ENCODE measurements at regions not wholly inside any gene's neighbourhood (a gene's known extent, or its start where the extent isn't known, plus 50 kb on each side); places are given as distances from the start of the nearest gene placed in this dataset.
"Not testable (repeated sequence)": the region's sequence is repeated elsewhere in the genome, so short reads cannot be mapped to it uniquely, and the experiment has no call there.

- no peak overlapping the region for H3K4me3 ChIP-seq
- no peaks in the 10 kb centered on the region for H3K27me3 ChIP-seq
- H3K4me2 ChIP-seq = no peak overlapping the region
- H3K9me3 ChIP-seq (replicated peaks in 1 of 11) = no peaks in the 10 kb centered on the region
- TF ChIP-seq Cebpa-rat (IDR thresholded peaks at IDR 0.05) = no peak
- no peaks in the 10 kb centered on the region for H3K4me1 ChIP-seq
- H3K36me3 ChIP-seq = no peaks in the 10 kb centered on the region
- no peak overlapping the region for H3K27ac ChIP-seq
- no peaks in the 10 kb centered on the region for H4K20me1 ChIP-seq
- no peak overlapping the region for H3K9ac ChIP-seq
Measured at GRCh38 chr5:12183003-12183402, 278.8 kb upstream of the CTNND2 start.

GRCh38 chr5:12177851-12178250 is 273.6 kb upstream of the CTNND2 start:
- Histone ChIP-seq H3K4me2 (no peak overlapping the region), H3K9me3 (replicated peaks in 1 of 11) (peaks cover 0 to 8% (median 0%) of the 10 kb centered on the region in 11 experiments; a peak in 4 of 22 replicates), H3K27ac (no peak overlapping the region), H3K36me3 (no peaks in the 10 kb centered on the region), H3K4me1 (no peaks in the 10 kb centered on the region), H4K20me1 (no peaks in the 10 kb centered on the region), H3K9ac (no peak overlapping the region), H3K27me3 (no peaks in the 10 kb centered on the region), H3K4me3 (no peak overlapping the region)
- no peak for TF ChIP-seq Cebpa-rat (IDR thresholded peaks at IDR 0.05)

- no peak overlapping the region for H3K4me3 ChIP-seq
- no peaks in the 10 kb centered on the region for H3K36me3 ChIP-seq
- H3K9me3 ChIP-seq (replicated peaks in 1 of 11) = peaks cover 0 to 14% (median 0%) of the 10 kb centered on the region in 11 experiments; a peak in 4 of 22 replicates
- no peak overlapping the region for H3K27ac ChIP-seq
- no peaks in the 10 kb centered on the region for H3K4me1 ChIP-seq
- no peaks in the 10 kb centered on the region for H4K20me1 ChIP-seq
- no peak for TF ChIP-seq Cebpa-rat (IDR thresholded peaks at IDR 0.05)
- no peak overlapping the region for H3K9ac ChIP-seq
- no peak overlapping the region for H3K4me2 ChIP-seq
- H3K27me3 ChIP-seq = no peaks in the 10 kb centered on the region
Measured at GRCh38 chr5:12177225-12177624, 273.0 kb upstream of the CTNND2 start.

- H3K9ac ChIP-seq = no peak overlapping the region
- peaks cover 0 to 14% (median 0%) of the 10 kb centered on the region in 11 experiments; a peak in 4 of 22 replicates for H3K9me3 ChIP-seq (replicated peaks in 1 of 11)
- H3K4me2 ChIP-seq = no peak overlapping the region
- H4K20me1 ChIP-seq = no peaks in the 10 kb centered on the region
- no peaks in the 10 kb centered on the region for H3K4me1 ChIP-seq
- no peaks in the 10 kb centered on the region for H3K27me3 ChIP-seq
- H3K4me3 ChIP-seq = no peak overlapping the region
- no peaks in the 10 kb centered on the region for H3K36me3 ChIP-seq
- TF ChIP-seq Cebpa-rat (IDR thresholded peaks at IDR 0.05) = no peak
- no peak overlapping the region for H3K27ac ChIP-seq
Measured at GRCh38 chr5:12175914-12176585, 271.8 kb upstream of the CTNND2 start.

GRCh38 chr5:12174734-12175133 is 270.5 kb upstream of the CTNND2 start:
- TF ChIP-seq Cebpa-rat (IDR thresholded peaks at IDR 0.05) = no peak
- Histone ChIP-seq H3K4me3 (no peak overlapping the region), H3K4me2 (no peak overlapping the region), H3K36me3 (no peaks in the 10 kb centered on the region), H3K9me3 (replicated peaks in 1 of 11) (peaks cover 0 to 14% (median 0%) of the 10 kb centered on the region in 11 experiments; a peak in 4 of 22 replicates), H4K20me1 (no peaks in the 10 kb centered on the region), H3K27ac (no peak overlapping the region), H3K4me1 (no peaks in the 10 kb centered on the region), H3K9ac (no peak overlapping the region), H3K27me3 (no peaks in the 10 kb centered on the region)

GRCh38 chr5:12169536-12169935 is 265.3 kb upstream of the CTNND2 start:
- TF ChIP-seq Cebpa-rat (IDR thresholded peaks at IDR 0.05) = no peak
- no peak overlapping the region for H3K27ac ChIP-seq
- H3K27me3 ChIP-seq = no peaks in the 10 kb centered on the region
- H3K4me2 ChIP-seq = no peak overlapping the region
- H3K9me3 ChIP-seq (replicated peaks in 1 of 11) = peaks cover 0 to 14% (median 0%) of the 10 kb centered on the region in 11 experiments; a peak in 4 of 22 replicates
- no peak overlapping the region for H3K4me3 ChIP-seq
- H4K20me1 ChIP-seq = no peaks in the 10 kb centered on the region
- no peaks in the 10 kb centered on the region for H3K4me1 ChIP-seq
- H3K9ac ChIP-seq = no peak overlapping the region
- H3K36me3 ChIP-seq = no peaks in the 10 kb centered on the region

GRCh38 chr5:12162863-12163262 is 258.6 kb upstream of the CTNND2 start:
- H3K27ac ChIP-seq = no peak overlapping the region
- H3K4me1 ChIP-seq = no peaks in the 10 kb centered on the region
- H3K36me3 ChIP-seq = no peaks in the 10 kb centered on the region
- H3K4me3 ChIP-seq = no peak overlapping the region
- H4K20me1 ChIP-seq = no peaks in the 10 kb centered on the region
- H3K4me2 ChIP-seq = no peak overlapping the region
- peaks cover 0 to 7% (median 0%) of the 10 kb centered on the region in 11 experiments; a peak in 2 of 22 replicates for H3K9me3 ChIP-seq (replicated peaks in 1 of 11)
- H3K9ac ChIP-seq = no peak overlapping the region
- TF ChIP-seq Cebpa-rat (IDR thresholded peaks at IDR 0.05) = no peak
- no peaks in the 10 kb centered on the region for H3K27me3 ChIP-seq

GRCh38 chr5:12147513-12147912 is 243.3 kb upstream of the CTNND2 start:
- Histone ChIP-seq H3K36me3 (no peaks in the 10 kb centered on the region), H3K9me3 (replicated peaks in 1 of 11) (no peaks in the 10 kb centered on the region; a peak in 1 of 22 replicates), H3K27me3 (no peaks in the 10 kb centered on the region), H3K4me2 (no peak overlapping the region), H3K27ac (no peak overlapping the region), H3K4me1 (no peaks in the 10 kb centered on the region), H4K20me1 (no peaks in the 10 kb centered on the region), H3K4me3 (no peak overlapping the region), H3K9ac (no peak overlapping the region)
- TF ChIP-seq Cebpa-rat (IDR thresholded peaks at IDR 0.05) = no peak

GRCh38 chr5:12141496-12141895 is 237.2 kb upstream of the CTNND2 start:
- Histone ChIP-seq H3K4me2 (no peak overlapping the region), H3K4me1 (no peaks in the 10 kb centered on the region), H3K9me3 (replicated peaks in 1 of 11) (no peaks in the 10 kb centered on the region), H3K4me3 (no peak overlapping the region), H4K20me1 (no peaks in the 10 kb centered on the region), H3K36me3 (no peaks in the 10 kb centered on the region), H3K27ac (no peak overlapping the region), H3K27me3 (no peaks in the 10 kb centered on the region), H3K9ac (no peak overlapping the region)
- no peak for TF ChIP-seq Cebpa-rat (IDR thresholded peaks at IDR 0.05)

- Histone ChIP-seq H3K9me3 (replicated peaks in 1 of 11) (peaks cover 13 to 31% (median 23%) of the 10 kb centered on the region in 11 experiments; a peak in 17 of 22 replicates), H3K4me1 (no peaks in the 10 kb centered on the region), H3K4me2 (no peak overlapping the region), H4K20me1 (no peaks in the 10 kb centered on the region), H3K9ac (no peak overlapping the region), H3K27ac (no peak overlapping the region), H3K36me3 (no peaks in the 10 kb centered on the region), H3K27me3 (no peaks in the 10 kb centered on the region), H3K4me3 (no peak overlapping the region)
- no peak for TF ChIP-seq Cebpa-rat (IDR thresholded peaks at IDR 0.05)
Measured at GRCh38 chr5:12133520-12133919, 229.3 kb upstream of the CTNND2 start.

GRCh38 chr5:12131020-12131419 is 226.8 kb upstream of the CTNND2 start:
- not testable (repeated sequence) for H3K4me2 ChIP-seq, H3K27me3 ChIP-seq, H3K9ac ChIP-seq, H3K36me3 ChIP-seq, H3K27ac ChIP-seq, H3K4me1 ChIP-seq, H4K20me1 ChIP-seq, H3K4me3 ChIP-seq
- peaks cover 13 to 31% (median 23%) of the 10 kb centered on the region in 11 experiments; a peak in 17 of 22 replicates for H3K9me3 ChIP-seq (replicated peaks in 1 of 11)
